ENCODE measurements at regions not wholly inside any gene's neighbourhood (a gene's known extent, or its start where the extent isn't known, plus 50 kb on each side); places are given as distances from the start of the nearest gene placed in this dataset.

- no peak for DNase-seq (ENCODE audit: extremely low spot score, unreplicated experiment)
- peaks cover 3% of the 10 kb centered on the region for H3K27me3 Mint-ChIP-seq
- no peak overlapping the region for H3K4me3 Mint-ChIP-seq
- no peak for TF ChIP-seq CTCF (conservative IDR thresholded peaks at IDR 0.05)
- no peak overlapping the region for H3K27ac Mint-ChIP-seq
- no peaks in the 10 kb centered on the region for H3K4me1 Mint-ChIP-seq (ENCODE audit: unreplicated experiment)
- H3K36me3 Mint-ChIP-seq: no peaks in the 10 kb centered on the region
- peaks cover 7% of the 10 kb centered on the region for H3K9me3 Mint-ChIP-seq
Observed at GRCh38 chr1:55339681-55340080, 124.5 kb upstream of the USP24 start.

GRCh38 chr1:55338448-55338820, 123.3 kb upstream of the USP24 start:
- Mint-ChIP-seq H3K27ac (no peak overlapping the region), H3K27me3 (peaks cover 10% of the 10 kb centered on the region), H3K9me3 (peaks cover 7% of the 10 kb centered on the region), H3K4me3 (no peak overlapping the region), H3K36me3 (no peaks in the 10 kb centered on the region), H3K4me1 (ENCODE audit: unreplicated experiment) (peaks cover 2% of the 10 kb centered on the region)
- DNase-seq (ENCODE audit: extremely low spot score, unreplicated experiment): no peak
- TF ChIP-seq CTCF (conservative IDR thresholded peaks at IDR 0.05): no peak

- Mint-ChIP-seq H3K27ac (no peak overlapping the region), H3K27me3 (peaks cover 12% of the 10 kb centered on the region)
Observed at GRCh38 chr1:55337801-55338447, 122.8 kb upstream of the USP24 start.

GRCh38 chr1:55334797-55335196, 119.6 kb upstream of the USP24 start:
- H3K4me1 Mint-ChIP-seq (ENCODE audit: unreplicated experiment): peaks cover 29% of the 10 kb centered on the region
- peak overlapping the region; percentile 22 for H3K27ac Mint-ChIP-seq
- H3K4me3 Mint-ChIP-seq: no peak overlapping the region
- H3K9me3 Mint-ChIP-seq: peaks cover 2% of the 10 kb centered on the region
- peaks cover 24% of the 10 kb centered on the region for H3K27me3 Mint-ChIP-seq
- DNase-seq (ENCODE audit: extremely low spot score, unreplicated experiment): no peak
- TF ChIP-seq CTCF (conservative IDR thresholded peaks at IDR 0.05): no peak
- H3K36me3 Mint-ChIP-seq: no peaks in the 10 kb centered on the region

More at GRCh38 chr1:55337801-55338447, 122.8 kb upstream of the USP24 start:
- H3K4me3 Mint-ChIP-seq: no peak overlapping the region
- H3K9me3 Mint-ChIP-seq: peaks cover 7% of the 10 kb centered on the region
- TF ChIP-seq CTCF (conservative IDR thresholded peaks at IDR 0.05): peak; percentile 61
- no peaks in the 10 kb centered on the region for H3K36me3 Mint-ChIP-seq
- peaks cover 7% of the 10 kb centered on the region for H3K4me1 Mint-ChIP-seq (ENCODE audit: unreplicated experiment)
- DNase-seq (ENCODE audit: extremely low spot score, unreplicated experiment): no peak

- H3K9me3 Mint-ChIP-seq: no peaks in the 10 kb centered on the region
- H3K27ac Mint-ChIP-seq: no peak overlapping the region
Observed at GRCh38 chr1:55334160-55334559, 119.0 kb upstream of the USP24 start.

More at GRCh38 chr1:55334160-55334559, 119.0 kb upstream of the USP24 start:
- TF ChIP-seq CTCF (conservative IDR thresholded peaks at IDR 0.05): no peak
- peaks cover 31% of the 10 kb centered on the region for H3K4me1 Mint-ChIP-seq (ENCODE audit: unreplicated experiment)
- no peak for DNase-seq (ENCODE audit: extremely low spot score, unreplicated experiment)
- H3K4me3 Mint-ChIP-seq: no peak overlapping the region
- peaks cover 26% of the 10 kb centered on the region for H3K27me3 Mint-ChIP-seq
- no peaks in the 10 kb centered on the region for H3K36me3 Mint-ChIP-seq
